IMR-90 (cell line): ENCODE measurements at regions not wholly inside any gene's neighbourhood (a gene's known extent, or its start where the extent isn't known, plus 50 kb on each side); places are given as distances from the start of the nearest gene placed in this dataset.

Source experiments
- ATAC-seq: fragments of 200-7000 bp; cut with Tn5 transposase; 2 replicates; pipeline ENCODE4 v1.9.1; 2020; ENCODE audit warnings: low read depth, mild to moderate bottlenecking, moderate library complexity
- BruUV-seq: library from RNA; stranded (reverse); fragments of 400-500 nt; replicated peaks from 2 replicates; lab custom pipeline; 2021; lab: Mats Ljungman, UMichigan
- CTCF ChIA-PET: fragments of 300-600 bp; formaldehyde crosslinking; extraction: SDS; loops from one replicate; lab custom pipeline; 2021; ENCODE audit warnings: antibody characterized with exemption; lab: Yijun Ruan, JAX
- POLR2A ChIA-PET: fragments of 300-600 bp; sonication (Branson Sonifier 250); formaldehyde crosslinking; loops from one replicate; lab custom pipeline; 2022; ENCODE audit warnings: antibody characterized with exemption; ENCODE audit not compliant: unreplicated experiment; lab: Charles Lee
- DNase-seq: peaks from one replicate; pipeline ENCODE4 v3.0.0; 2013
- H2AFZ ChIP-seq: replicated peaks from 2 replicates; pipeline ENCODE3; 2013; ENCODE audit warnings: low read length, mild to moderate bottlenecking; ENCODE audit not compliant: poor library complexity
- H2AK5ac ChIP-seq: 2 replicates; pipeline ENCODE4 v1.6.1; 2013; ENCODE audit warnings: low read depth, low read length, inconsistent platforms
- H2AK9ac ChIP-seq: replicated peaks from 2 replicates; pipeline ENCODE3; 2013; ENCODE audit warnings: mild to moderate bottlenecking, low read depth, low read length, moderate library complexity; ENCODE audit not compliant: poor library complexity
- H2BK120ac ChIP-seq: 2 replicates; pipeline ENCODE4 v1.6.1; 2013; ENCODE audit warnings: low read depth, low read length, inconsistent platforms
- H2BK15ac ChIP-seq: 3 replicates; pipeline ENCODE4 v1.6.1; 2013; ENCODE audit warnings: low read depth, low read length, inconsistent platforms
- H2BK20ac ChIP-seq: 2 replicates; pipeline ENCODE4 v1.6.1; 2013; ENCODE audit warnings: low read depth, mild to moderate bottlenecking, inconsistent platforms, low read length, moderate library complexity
- H2BK5ac ChIP-seq: 2 replicates; pipeline ENCODE4 v1.6.1; 2013; ENCODE audit warnings: mild to moderate bottlenecking, low read depth, low read length, inconsistent platforms; ENCODE audit not compliant: poor library complexity, severe bottlenecking
- H3K14ac ChIP-seq: replicated peaks from 2 replicates; pipeline ENCODE4 v1.6.1; 2013; ENCODE audit warnings: low read depth, low read length, inconsistent platforms
- H3K18ac ChIP-seq: 2 replicates; pipeline ENCODE4 v1.6.1; 2013; ENCODE audit warnings: low read depth, low read length, control low read depth
- H3K23ac ChIP-seq: 2 replicates; pipeline ENCODE4 v1.6.1; 2013; ENCODE audit warnings: low read depth, low read length, inconsistent platforms
- H3K27ac ChIP-seq: 2 replicates; pipeline ENCODE4 v1.5.1; 2013; ENCODE audit warnings: mild to moderate bottlenecking, control low read depth, low read length; ENCODE audit not compliant: insufficient read depth
- H3K27me3 ChIP-seq: 2 replicates; pipeline ENCODE4 v1.6.1; 2013; ENCODE audit warnings: low read length; ENCODE audit not compliant: control insufficient read depth, insufficient read depth
- H3K36me3 ChIP-seq: 2 replicates; pipeline ENCODE4 v1.6.1; 2013; ENCODE audit warnings: low read length, mixed read lengths; ENCODE audit not compliant: control insufficient read depth, insufficient read depth
- H3K4ac ChIP-seq: 2 replicates; pipeline ENCODE4 v1.6.1; 2013; ENCODE audit warnings: low read depth, low read length, inconsistent platforms
- H3K4me1 ChIP-seq: 2 replicates; pipeline ENCODE4 v1.6.1; 2013; ENCODE audit warnings: low read length, mixed read lengths; ENCODE audit not compliant: control insufficient read depth, insufficient read depth
- H3K4me2 ChIP-seq: 2 replicates; pipeline ENCODE4 v1.6.1; 2013; ENCODE audit warnings: low read depth, mild to moderate bottlenecking, control low read depth, low read length, moderate library complexity
- H3K4me3 ChIP-seq: 2 replicates; pipeline ENCODE4 v1.5.1; 2013; ENCODE audit warnings: low read depth, mild to moderate bottlenecking, control low read depth, low read length, moderate library complexity; ENCODE audit not compliant: insufficient read depth
- H3K56ac ChIP-seq: 2 replicates; pipeline ENCODE4 v1.6.1; 2013; ENCODE audit warnings: low read length, inconsistent platforms; ENCODE audit not compliant: insufficient read depth; ENCODE audit errors: extremely low read depth
- H3K79me1 ChIP-seq, 2 experiments: 2 replicates each; pipeline ENCODE4 v1.6.1; 2013; ENCODE audit warnings: low read length in 2 of 2, inconsistent platforms in 1 of 2, low read depth in 1 of 2
- H3K9ac ChIP-seq: 2 replicates; pipeline ENCODE4 v1.6.1; 2013; ENCODE audit warnings: low read depth, low read length, control low read depth
- H3K9me1 ChIP-seq: 2 replicates; pipeline ENCODE4 v1.6.1; 2013; ENCODE audit warnings: low read length, inconsistent platforms; ENCODE audit not compliant: insufficient read depth
- H3K9me3 ChIP-seq: 2 replicates; pipeline ENCODE4 v1.6.1; 2013; ENCODE audit warnings: low read length; ENCODE audit not compliant: control insufficient read depth, insufficient read depth
- H4K20me1 ChIP-seq: 2 replicates; pipeline ENCODE4 v1.6.1; 2013; ENCODE audit warnings: low read length, inconsistent platforms; ENCODE audit not compliant: insufficient read depth
- H4K5ac ChIP-seq: 2 replicates; pipeline ENCODE4 v1.6.1; 2013; ENCODE audit warnings: mild to moderate bottlenecking, low read depth, low read length, control low read depth
- H4K8ac ChIP-seq, 2 experiments: 2 replicates each; pipeline ENCODE4 v1.6.1; 2013; ENCODE audit warnings: low read depth in 2 of 2, low read length in 2 of 2, control low read depth in 1 of 2, inconsistent platforms in 1 of 2
- H4K91ac ChIP-seq: 2 replicates; pipeline ENCODE4 v1.6.1; 2013; ENCODE audit warnings: low read depth, low read length, inconsistent platforms; ENCODE audit not compliant: insufficient read depth
- MXI1 ChIP-seq: IDR thresholded peaks from 2 replicates; pipeline ENCODE4 v1.6.1; 2012; ENCODE audit warnings: low read depth, mild to moderate bottlenecking, low read length, moderate library complexity, borderline replicate concordance
- POLR2A ChIP-seq: IDR thresholded peaks from 2 replicates; pipeline ENCODE4 v1.6.1; 2012; ENCODE audit warnings: mild to moderate bottlenecking, low read depth, low read length
- RCOR1 ChIP-seq: IDR thresholded peaks from 2 replicates; pipeline ENCODE4 v1.6.1; 2012; ENCODE audit warnings: mild to moderate bottlenecking, low read length, improper control_type of control experiment; ENCODE audit not compliant: insufficient replicate concordance
- RFX5 ChIP-seq: IDR thresholded peaks from 2 replicates; pipeline ENCODE4 v1.8.0; 2012; ENCODE audit warnings: low read depth, mild to moderate bottlenecking, low read length, moderate library complexity
- WGBS, 2 experiments: methylation state at CpG; one replicate each; pipeline versions ENCODE4 v1.1.5 to v1.1.7; 2013; ENCODE audit warnings: missing lambda C conversion rate in 2 of 2; ENCODE audit not compliant: insufficient read length in 1 of 2; ENCODE audit errors: extremely low coverage in 2 of 2; 5-methylcytosine and 5-hydroxymethylcytosine counted together
- dilution Hi-C: fragments of 300-500 bp; cut with HindIII; formaldehyde crosslinking; loops from one replicate; pipeline ENCODE4 v1.14.3; 2018; ENCODE audit warnings: low sequenced_read_pairs; ENCODE audit not compliant: unreplicated experiment
- in situ Hi-C: fragments of 300-500 bp; cut with MboI; formaldehyde crosslinking; loops from 3 replicates; pipeline ENCODE4 v1.14.3; 2019; ENCODE audit warnings: low sequenced_read_pairs, inconsistent platforms, mixed read lengths
- intact Hi-C: fragments of 100-400 bp; cut with micrococcal nuclease; formaldehyde crosslinking; loops from 2 replicates; pipeline ENCODE4 v1.10.0; 2022

- Histone ChIP-seq H3K4me2 (no peak overlapping the region), H3K9me3 (no peaks in the 10 kb centered on the region), H3K27ac (no peak overlapping the region), H2BK15ac (no peak overlapping the region), H3K27me3 (no peaks in the 10 kb centered on the region), H3K4me1 (no peaks in the 10 kb centered on the region), H3K79me1 (no peaks in the 10 kb centered on the region), H2BK20ac (no peak overlapping the region), H3K4ac (no peak overlapping the region), H3K14ac (no peak overlapping the region), H3K9me1 (no peaks in the 10 kb centered on the region), H3K23ac (no peak overlapping the region), H3K36me3 (no peaks in the 10 kb centered on the region), H3K56ac (no peak overlapping the region), H2BK5ac (no peak overlapping the region), H2AK5ac (no peak overlapping the region), H4K91ac (no peak overlapping the region), H4K20me1 (no peaks in the 10 kb centered on the region), H3K18ac (no peak overlapping the region), H2AFZ (no peak overlapping the region), H2AK9ac (no peak overlapping the region), H4K8ac (no peak overlapping the region), H2BK120ac (no peak overlapping the region), H4K5ac (no peak overlapping the region), H3K9ac (no peak overlapping the region), H3K4me3 (no peak overlapping the region)
- CTCF ChIA-PET, result interaction anchor here (0.6 kb wide), 1 partner anchor 1376 kb away, joined by 3 read pairs; no protein-coding TSS in a partner anchor
- no TSS peak for BruUV-seq
- intact Hi-C loops (no loop called here), in situ Hi-C loops (no loop called here), dilution Hi-C loops (no loop called here)
- no peak for TF ChIP-seq RFX5
- TF ChIP-seq RCOR1, result no peak
- TF ChIP-seq POLR2A, result no peak
- no peak for TF ChIP-seq MXI1
- no CpG with 5 or more reads among the region's 2 CpGs for WGBS, 2 experiments
- DNase-seq (peak; percentile 1), ATAC-seq (no peak)
- POLR2A ChIA-PET, result no interaction called here
Observed at GRCh38 chr3:117252208-117252607, 542.6 kb downstream of the TUSC7 start.
